Stimulated activated CD8-positive, alpha-beta memory T cell treated with anti-CD3 and anti-CD28 coated beads, Interleukin-4, amount 100 ng/mL, for 48 hours (primary cell): ENCODE measurements at regions not wholly inside any gene's neighbourhood (a gene's known extent, or its start where the extent isn't known, plus 50 kb on each side); places are given as distances from the start of the nearest gene placed in this dataset.
"Not testable (repeated sequence)": the region's sequence is repeated elsewhere in the genome, so short reads cannot be mapped to it uniquely, and the experiment has no call there.

ENCODE experiments used
- DNase-seq: peaks from one replicate; pipeline ENCODE4 v3.0.0-alpha.2; 2020

DNA sequence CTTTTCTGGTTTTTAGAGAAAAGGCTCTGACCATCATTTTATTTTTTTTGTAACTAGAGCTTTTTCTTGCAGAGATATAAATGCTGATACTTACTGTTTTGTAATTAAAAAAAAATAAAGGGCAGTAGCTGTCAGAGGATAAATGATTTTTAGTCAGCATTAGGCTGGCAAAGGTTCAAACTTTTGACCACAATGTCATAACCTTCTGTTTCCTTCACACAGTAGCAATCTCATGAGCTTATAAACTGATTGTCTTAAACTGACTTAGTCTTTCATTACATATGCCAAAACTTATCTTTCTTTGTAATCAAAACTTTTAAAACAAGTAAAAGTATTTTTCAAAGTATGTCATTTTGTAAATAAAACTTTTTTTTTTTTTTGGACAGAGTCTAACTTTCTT is 841.9 kb downstream of the OTOL1 start:
- no peak for DNase-seq

DNA sequence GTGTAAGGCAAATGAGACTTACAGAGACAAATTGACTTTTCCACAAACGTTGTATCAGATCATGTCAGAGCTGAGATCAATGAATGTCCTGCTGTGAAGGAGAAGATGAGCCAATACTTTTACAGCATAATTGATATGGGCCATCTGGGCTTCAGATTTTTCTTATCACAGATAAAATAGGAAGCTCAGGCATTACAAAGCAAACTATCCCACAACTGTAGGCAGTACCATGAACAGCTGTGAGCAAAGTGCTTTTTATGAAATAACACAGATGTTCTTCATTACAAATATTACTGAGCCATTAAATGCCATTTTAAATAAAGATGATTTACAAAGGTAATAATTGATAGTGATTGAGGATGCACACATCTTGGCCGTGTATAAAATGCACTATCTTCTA is 852.3 kb downstream of the OTOL1 start:
- no peak for DNase-seq

DNA sequence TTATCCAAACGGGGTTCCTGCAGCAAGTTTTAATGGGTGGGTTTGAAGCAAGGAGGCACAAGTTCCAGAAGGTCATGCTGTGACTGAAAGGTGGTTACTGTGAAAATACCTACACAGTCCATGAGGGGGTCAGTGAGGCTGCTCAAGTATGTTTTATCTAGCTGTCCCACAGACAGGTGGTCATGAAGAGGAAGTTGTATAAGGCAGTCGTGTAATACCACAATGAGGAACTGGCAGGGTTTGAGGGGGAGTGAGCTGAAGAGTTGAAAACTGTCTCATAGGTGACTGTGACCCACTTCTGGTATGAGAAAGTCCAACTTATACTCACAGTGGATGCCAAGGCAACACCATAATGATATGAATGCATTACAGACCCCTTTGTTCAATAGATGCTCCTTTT is 856.8 kb downstream of the OTOL1 start:
- no peak for DNase-seq

DNA sequence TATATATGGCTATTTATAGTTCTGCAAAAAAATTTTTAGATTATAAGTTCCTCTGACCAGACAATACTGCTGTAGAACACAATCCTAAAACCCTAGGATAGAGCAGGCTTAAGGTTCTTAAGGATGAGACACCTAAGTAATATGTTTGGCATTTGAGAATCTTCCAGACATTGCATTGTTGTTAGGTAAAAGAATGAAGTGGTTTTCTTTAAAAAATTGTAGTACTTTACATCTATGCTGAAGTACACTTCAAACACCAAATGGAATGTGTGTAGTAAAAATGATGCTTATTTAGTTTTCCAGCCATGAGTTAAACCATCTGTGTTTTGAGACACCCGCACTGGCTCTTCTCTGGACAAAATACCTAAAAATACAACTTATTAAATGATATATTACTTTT is 857.7 kb downstream of the OTOL1 start:
- no peak for DNase-seq

DNA sequence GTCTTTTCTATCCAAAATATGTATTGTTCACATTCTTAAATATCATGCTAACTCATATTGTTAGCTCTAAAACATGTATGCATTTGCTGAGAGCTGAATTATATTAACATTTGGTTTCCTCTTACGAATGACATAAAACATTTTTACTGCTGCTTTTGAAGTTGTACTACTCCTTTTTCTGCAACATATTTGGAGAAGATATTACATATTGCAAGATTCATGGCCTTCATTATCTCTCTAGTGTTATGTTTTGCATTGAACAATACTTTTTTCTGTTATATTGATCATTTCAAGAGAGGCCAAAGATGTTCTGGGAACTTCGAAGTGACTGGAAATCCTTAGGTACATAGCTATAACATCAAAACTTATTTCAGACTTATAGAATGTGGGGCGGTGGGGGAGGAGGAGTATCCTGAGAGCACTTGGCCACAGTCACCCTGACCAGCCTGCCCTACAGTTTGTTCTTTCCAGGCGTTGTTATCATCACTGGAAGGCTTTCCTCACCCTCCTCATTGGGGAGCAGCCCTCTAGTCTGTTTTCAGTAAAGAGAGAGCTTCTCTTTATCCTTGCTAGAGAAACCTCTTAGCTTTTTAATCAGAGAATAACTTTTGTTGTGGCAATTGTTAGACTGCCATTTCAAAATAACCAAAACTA is 868.6 kb downstream of the OTOL1 start:
- no peak for DNase-seq

DNA sequence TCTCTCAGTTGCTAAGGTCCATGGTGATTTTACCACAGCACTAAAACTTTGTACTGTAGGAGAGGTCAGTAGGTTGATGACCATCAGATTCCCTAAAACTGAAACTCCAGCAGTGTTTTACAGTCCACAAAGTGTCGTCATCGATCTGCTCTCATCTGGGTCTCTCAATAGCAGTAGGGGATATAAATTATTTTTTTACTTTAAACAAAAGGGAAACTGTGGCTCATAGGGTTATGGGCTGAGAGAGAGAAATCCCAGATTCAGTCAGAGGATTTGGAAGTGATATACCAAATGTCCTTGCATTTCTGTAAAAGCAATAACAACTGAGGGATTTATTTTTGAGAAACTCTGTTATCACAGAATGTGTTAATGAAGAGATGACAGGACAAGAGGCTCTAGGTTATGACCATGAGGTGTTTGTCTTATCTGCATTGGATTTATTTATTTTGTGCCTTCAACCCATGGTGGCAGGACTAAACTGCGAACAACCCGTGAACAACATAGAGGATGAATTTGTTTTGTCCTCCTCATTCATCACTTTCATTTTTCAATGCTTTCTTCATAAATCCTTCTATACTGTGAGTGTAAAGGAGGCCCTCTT is 869.7 kb downstream of the OTOL1 start:
- no peak for DNase-seq

DNA sequence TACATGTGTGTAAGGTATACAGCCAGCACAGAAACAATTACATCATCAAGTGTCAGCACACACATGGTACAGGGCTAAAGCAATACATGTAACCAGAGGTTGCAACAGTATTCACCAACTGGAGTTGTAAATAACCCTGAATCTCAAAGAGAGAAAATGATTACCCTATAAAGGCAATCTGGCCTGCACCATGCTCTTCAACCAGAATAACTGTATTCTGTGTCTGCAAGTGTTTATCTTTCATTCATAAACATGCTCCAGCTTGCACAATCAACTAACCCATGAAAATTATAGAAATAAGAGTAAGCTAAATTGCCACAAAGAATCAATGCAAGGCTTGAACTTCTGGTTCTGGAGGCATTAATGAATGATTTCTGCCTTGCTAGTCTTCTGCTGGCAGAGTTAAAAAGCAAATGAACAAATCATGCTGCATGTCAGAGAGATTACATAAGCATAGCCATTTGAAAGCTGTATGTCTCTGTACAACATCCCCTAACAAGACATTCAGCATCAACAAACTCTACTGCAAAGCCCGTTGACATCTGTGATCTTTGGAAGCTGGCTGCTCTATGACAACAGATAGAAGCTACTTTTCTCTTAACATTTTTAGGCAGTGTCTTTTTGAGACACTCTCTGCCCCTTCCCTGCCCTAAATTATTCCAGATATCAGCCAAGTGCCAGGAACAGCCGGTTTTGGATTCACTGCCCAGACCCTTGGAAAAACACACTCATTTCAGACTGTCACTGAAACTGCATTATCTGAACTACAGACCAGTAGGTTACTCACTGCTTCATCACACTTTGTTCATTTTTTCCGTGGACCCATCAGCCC is 871.0 kb downstream of the OTOL1 start:
- no peak for DNase-seq

DNA sequence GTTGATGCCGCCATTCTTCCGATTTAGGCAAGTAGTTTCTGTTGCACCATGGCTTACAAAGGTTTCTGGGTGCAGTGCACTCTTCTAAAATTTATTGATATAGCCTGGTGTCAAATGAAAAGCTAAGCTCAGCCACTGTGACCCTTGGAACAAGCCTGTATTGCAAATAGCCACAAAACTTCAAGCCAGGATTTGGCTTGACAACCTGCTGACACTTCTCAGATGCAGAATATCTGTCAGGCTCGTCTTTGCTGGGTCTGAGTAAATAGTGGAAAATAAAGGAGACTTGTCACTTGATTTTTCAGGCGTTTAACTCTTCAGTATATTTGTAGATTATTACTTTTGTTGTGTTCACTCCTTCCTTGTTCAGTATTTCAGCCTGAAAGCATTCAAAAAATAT is 871.8 kb downstream of the OTOL1 start:
- DNase-seq, result no peak

DNA sequence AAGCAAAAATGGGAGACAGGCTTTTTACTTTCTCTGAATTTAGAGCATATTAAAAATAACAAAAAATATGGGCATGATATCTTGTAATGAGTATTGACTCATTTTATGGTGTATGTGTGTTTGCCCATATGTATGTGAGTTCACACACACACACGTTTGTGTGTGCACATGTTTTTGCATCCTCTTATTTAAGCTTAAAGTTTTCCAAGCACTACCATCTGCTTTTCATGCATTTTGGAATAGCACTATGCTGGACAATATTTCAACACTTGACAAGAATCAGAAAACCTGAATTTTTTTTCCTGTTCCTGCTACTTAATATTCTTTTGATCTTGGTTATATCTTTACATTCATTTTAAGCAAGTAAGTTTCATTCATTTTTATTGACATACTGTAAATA is 872.7 kb downstream of the OTOL1 start:
- DNase-seq, result no peak

DNA sequence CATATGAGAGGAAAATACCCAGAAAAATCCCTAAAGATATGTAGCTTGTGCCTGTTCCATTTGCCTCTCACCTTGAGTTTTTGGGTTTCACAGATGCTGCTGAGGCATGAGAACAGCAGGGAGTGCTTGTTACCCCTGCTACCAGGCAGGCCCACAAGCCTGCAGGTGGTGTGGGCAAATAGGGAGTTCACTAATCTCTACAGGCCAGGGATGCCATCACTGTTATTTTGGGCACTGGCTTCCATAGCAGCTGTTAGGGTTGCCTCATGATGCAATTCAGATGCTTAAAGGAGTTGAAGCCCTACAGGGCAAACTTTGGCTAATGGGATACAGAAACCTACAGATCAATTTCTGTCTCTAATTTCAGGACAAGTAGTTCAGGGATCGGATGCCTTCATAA is 873.5 kb downstream of the OTOL1 start:
- no peak for DNase-seq

DNA sequence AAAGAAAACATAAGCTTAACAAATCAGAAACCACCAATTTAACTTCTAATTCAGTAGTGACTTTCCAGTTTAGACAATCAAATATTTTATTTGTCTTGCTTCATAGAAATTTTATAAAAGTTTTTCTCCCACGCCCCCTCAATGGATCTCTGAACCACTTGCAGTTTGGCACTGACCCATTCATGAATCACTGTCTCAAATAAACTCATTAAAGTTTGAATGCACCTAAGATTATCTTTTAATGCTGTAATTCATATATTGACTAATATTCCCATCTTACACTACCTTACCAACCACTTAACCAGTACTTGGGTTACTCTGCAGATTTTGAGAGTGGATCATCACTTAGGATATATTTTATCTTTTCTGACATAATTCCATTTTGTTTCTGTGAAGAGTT is 880.2 kb downstream of the OTOL1 start:
- DNase-seq, result no peak

DNA sequence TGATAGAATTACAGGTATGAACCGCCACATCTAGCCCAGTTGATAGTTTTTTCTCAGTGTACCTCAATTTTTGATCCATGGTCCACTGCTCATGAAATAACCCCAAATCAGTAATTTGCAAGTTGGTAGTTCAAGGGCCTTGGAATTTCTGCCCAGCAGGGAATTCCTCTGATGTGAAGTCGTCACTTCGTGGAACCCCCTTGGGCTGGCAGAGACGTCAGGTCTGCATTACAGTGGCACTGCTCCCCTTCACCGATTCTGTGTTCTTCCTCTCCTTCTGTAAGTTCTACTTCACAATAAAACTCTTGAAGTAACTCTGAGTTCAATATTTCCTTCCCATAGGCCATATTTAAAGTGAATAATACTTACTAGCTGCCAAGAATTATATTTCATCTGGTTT is 881.0 kb downstream of the OTOL1 start:
- no peak for DNase-seq

DNA sequence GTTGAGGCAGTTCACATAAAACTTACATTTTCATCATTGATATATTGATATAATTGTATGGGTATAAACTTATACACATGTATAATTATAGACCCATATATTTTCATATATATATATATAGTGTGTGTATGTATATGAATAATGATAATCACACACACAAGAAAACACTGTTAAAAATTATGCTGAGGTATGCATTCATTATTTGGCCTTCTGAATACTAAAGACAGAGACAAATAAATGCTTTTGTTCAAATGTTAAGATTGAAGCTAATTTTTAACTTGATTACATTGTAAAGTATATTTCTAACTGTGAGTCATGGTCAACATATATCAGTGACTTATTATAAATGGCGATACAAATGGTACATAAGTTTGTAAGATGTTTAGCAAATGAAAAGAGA is 888.8 kb downstream of the OTOL1 start:
- no peak for DNase-seq

DNA sequence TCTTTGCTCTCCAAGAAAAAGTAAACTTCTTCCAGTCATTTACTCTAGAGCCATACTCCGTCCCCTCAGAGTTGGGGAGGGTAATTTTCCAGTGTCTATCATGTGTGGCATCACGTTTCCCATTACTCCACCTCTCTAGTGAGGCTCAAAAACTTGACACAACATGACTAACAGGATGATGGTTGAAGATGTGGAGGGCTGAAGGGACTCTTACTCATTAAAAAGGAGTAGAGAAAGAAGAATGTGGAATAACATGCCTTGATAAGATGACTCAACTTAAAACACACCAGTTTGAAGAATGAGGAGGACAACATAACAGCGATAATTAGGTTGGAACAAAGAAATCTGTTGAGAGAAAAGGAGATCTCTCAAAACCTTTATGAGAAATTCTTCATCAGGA is 894.3 kb downstream of the OTOL1 start:
- DNase-seq, result no peak

DNA sequence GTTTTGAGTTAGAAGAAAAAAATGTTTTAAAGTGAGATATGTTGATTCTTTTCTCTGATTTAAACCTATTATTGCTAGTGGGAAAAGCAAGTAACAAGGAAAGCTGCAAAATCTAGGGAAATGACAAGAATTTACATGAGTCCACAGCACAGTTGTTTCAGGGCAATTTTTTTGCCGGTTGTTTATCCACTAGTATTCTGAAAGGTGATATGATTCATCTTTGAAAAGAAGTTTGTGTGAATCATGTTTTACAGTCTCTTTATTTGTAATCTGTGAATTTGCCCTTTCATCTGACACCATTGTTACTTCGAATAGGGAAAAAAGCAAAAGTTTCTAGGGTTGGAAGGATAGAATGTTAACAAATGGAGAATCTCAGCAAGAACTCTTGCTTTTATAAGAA is 894.7 kb downstream of the OTOL1 start:
- DNase-seq, result no peak

DNA sequence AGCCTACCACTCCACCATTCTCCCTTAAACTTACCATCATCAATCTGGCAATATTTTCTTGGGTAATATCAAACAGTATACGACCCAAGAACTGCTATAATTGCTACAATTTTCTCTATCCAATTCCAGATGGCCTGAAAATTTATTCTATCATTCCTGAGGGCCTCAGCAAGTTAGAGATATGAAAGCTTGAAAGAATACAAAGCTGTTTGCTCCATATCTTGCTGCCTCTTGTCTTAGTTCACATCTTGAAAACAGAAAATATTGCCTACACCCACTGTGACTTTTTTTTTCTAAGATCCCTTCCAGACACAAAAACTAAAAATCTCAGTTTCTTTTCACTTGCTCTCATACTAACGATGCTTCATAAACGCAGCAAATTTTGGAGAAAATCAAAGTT is 898.9 kb downstream of the OTOL1 start:
- DNase-seq, result no peak

DNA sequence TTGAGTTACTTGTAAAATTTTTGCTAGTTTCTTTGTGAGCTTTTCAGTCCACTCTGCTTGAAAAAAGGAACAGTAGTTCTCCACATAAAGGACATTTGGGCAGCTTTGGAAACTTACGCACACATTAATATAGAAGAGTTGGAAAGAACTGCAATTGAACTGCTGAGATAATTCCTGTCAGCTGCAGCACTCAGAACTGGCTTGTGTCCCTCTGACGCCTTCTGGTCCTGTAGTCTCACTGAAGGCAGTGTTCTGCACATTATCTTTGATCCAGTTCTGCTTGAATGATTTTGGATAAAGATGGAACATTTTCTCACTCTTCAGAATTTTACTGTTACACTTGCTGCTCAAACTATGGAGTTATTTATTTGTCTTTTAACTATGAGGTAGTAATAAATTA is 901.9 kb downstream of the OTOL1 start:
- no peak for DNase-seq

DNA sequence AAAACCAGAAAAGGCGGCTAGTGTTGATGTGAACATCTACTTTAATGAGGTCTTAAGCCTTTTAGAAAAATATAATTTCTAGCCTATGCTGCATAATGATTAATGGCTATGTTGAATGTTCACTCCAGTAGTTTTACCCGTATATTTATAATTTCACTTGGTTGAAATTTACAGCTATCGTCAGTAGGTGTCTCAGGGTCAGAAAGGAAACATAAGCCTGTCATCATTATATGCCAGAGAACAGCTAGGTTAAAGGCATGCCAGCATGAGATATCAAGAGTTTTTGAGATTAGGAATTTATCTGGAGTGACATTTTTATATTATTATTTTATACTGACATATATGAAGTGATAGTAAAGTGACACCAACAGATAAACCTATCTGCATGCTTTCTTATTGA is 904.1 kb downstream of the OTOL1 start:
- DNase-seq, result no peak

DNA sequence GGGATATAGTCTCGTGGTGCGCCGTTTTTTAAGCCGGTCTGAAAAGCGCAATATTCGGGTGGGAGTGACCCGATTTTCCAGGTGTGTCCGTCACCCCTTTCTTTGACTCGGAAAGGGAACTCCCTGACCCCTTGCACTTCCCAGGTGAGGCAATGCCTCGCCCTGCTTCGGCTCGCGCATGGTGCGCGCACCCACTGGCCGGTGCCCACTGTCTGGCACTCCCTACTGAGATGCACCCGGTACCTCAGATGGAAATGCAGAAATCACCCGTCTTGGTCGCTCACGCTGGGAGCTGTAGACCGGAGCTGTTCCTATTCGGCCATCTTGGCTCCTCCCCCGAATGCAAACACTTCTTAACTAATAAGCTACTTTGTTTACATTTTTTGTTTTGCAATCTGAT is 914.9 kb downstream of the OTOL1 start:
- not testable (repeated sequence) for DNase-seq

DNA sequence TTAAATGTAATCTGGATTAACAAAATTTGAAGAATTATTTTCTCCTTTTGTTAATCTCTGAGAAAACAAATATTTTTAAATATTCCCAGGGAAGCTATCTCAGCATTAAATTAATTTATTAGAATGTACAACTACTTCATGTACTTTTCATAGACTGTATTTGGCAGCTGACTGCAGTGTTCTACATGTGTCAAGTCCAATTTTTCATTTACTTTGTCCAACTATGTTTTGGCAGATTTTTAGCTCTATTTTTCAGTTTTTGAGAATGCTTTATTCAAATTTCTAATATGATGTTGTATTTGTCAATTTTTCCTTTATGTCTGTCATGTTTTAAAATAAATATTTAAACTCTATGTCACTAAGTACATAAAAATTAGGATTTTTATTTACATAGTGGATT is 925.1 kb downstream of the OTOL1 start:
- DNase-seq, result no peak

DNA sequence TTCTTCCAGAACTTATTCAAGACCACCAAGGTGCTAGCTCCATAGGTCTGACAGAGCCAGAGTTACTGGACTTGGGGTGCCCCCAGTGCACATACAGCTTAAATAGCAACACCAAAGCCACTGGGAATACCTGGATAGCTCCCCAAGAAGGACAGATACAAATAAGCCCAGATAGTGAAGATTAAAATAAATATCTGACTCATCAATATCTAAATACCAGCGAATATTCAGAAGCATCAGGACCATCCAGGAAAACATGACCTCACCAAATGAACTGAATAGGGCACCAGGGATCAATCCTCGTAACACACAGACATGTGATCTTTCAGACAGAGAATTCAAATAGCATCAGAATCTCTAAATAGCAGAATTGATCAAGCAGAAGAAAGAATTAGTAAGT is 931.6 kb downstream of the OTOL1 start:
- DNase-seq, result no peak

DNA sequence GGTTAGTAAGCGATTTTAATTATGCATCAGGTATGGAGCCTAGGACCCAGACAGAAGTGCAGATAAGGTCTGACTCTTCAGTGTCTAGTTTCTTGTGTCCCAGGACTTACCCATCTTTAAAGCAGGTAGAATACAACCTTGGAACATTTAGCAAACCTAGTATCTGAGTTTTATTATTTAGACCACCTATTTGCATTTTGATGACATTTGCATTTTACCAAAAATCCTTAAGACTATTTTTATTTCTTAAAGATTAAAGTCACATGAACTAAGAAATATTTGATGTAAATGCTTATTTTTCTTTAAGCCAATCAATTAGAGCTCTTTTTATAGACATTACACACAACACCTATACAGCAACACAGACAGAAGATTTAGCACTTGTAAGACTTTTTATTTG is 939.1 kb downstream of the OTOL1 start:
- no peak for DNase-seq

DNA sequence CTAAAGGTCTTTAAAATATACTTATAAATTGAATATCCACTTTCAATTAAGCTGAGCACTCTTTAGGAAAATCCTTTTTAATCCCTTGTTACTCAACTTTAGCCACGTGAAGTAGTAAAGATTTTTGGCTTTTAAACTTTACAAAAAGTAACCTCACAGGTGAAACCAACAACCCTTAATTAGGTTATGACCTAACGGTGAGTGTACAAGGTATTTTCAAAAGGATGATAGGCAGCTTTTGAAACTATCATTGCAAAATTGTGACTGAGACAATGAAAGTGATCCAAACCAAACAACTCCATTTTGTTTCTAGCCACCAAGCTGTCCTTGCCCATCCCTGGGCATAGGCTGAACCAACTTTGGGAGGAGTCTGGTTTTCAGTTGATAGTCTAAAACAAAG is 940.2 kb downstream of the OTOL1 start:
- DNase-seq, result no peak

DNA sequence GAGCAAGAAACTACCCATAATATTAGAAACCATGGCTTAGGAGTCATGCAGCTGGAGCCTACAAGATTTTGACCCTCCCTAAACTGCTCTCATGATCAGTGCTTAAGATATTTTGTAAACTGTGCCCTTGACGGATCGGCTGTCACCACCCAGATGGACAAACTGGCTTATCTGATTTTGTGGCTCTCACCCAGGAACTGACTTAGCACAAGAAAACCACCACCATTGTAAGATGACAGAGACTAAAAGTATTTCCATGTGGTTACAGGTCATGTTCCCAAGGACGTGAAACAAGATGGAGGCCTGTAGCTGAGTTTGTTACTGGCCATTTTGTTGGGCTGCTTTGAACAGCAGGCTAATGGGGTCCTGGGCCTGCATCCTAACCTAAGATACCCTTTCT is 940.9 kb downstream of the OTOL1 start:
- DNase-seq, result no peak

DNA sequence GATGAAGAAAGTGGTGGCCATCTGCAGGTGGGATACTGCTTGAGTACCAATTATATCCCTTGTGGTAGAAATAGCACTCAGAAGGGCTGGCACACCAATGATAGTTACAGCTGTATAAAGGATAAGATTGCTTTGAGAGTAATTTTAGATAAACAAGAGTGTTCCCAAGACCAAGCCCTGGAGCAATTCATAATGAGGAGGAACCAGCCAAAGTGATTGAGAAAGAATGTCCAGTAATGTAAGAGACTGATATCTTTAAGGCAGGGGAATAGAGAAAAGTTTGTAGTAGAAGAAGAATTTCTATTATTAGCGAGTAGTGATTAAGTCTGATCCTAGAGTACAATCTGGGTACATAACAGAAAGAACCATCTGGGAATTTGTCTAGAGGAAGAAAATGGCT is 945.1 kb downstream of the OTOL1 start:
- DNase-seq, result no peak
